ENCODE measurements at regions not wholly inside any gene's neighbourhood (a gene's known extent, or its start where the extent isn't known, plus 50 kb on each side); places are given as distances from the start of the nearest gene placed in this dataset.

DNA sequence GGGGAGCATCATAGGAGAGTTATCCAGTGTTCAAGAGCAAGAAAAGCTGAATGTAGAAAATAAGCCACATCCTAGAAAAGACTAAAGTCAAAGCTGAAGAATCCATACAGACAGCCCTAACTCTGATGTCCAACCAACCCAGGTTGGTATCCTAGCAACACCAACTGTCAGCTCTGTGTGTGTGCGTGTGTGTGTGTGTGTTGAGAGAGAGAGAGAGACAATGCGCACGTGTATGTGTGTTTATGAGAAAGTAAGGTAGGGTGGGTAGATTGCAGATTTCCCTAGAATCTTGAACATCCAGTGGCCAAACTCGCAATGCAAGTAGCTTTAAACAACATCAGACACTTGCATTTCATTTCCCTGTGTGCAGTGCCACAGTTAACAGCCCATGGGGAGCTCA is 274.9 kb downstream of the FAM181B start:
- TF ChIP-seq, protein P1, sequence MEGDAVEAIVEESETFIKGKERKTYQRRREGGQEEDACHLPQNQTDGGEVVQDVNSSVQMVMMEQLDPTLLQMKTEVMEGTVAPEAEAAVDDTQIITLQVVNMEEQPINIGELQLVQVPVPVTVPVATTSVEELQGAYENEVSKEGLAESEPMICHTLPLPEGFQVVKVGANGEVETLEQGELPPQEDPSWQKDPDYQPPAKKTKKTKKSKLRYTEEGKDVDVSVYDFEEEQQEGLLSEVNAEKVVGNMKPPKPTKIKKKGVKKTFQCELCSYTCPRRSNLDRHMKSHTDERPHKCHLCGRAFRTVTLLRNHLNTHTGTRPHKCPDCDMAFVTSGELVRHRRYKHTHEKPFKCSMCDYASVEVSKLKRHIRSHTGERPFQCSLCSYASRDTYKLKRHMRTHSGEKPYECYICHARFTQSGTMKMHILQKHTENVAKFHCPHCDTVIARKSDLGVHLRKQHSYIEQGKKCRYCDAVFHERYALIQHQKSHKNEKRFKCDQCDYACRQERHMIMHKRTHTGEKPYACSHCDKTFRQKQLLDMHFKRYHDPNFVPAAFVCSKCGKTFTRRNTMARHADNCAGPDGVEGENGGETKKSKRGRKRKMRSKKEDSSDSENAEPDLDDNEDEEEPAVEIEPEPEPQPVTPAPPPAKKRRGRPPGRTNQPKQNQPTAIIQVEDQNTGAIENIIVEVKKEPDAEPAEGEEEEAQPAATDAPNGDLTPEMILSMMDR (IDR thresholded peaks at IDR 0.05; ENCODE audit: insufficient read depth, low read length), result no peak
- TF ChIP-seq POLR2AphosphoS5 (IDR thresholded peaks at IDR 0.05; ENCODE audit: low read depth), result no peak
- no peak for TF ChIP-seq GABPA (IDR thresholded peaks at IDR 0.05; ENCODE audit: low read depth)
- TF ChIP-seq, protein P2, sequence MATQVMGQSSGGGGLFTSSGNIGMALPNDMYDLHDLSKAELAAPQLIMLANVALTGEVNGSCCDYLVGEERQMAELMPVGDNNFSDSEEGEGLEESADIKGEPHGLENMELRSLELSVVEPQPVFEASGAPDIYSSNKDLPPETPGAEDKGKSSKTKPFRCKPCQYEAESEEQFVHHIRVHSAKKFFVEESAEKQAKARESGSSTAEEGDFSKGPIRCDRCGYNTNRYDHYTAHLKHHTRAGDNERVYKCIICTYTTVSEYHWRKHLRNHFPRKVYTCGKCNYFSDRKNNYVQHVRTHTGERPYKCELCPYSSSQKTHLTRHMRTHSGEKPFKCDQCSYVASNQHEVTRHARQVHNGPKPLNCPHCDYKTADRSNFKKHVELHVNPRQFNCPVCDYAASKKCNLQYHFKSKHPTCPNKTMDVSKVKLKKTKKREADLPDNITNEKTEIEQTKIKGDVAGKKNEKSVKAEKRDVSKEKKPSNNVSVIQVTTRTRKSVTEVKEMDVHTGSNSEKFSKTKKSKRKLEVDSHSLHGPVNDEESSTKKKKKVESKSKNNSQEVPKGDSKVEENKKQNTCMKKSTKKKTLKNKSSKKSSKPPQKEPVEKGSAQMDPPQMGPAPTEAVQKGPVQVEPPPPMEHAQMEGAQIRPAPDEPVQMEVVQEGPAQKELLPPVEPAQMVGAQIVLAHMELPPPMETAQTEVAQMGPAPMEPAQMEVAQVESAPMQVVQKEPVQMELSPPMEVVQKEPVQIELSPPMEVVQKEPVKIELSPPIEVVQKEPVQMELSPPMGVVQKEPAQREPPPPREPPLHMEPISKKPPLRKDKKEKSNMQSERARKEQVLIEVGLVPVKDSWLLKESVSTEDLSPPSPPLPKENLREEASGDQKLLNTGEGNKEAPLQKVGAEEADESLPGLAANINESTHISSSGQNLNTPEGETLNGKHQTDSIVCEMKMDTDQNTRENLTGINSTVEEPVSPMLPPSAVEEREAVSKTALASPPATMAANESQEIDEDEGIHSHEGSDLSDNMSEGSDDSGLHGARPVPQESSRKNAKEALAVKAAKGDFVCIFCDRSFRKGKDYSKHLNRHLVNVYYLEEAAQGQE (IDR thresholded peaks at IDR 0.05; ENCODE audit: insufficient replicate concordance, low read depth), result no peak
- no peak for TF ChIP-seq SPI1 (IDR thresholded peaks at IDR 0.05; ENCODE audit: borderline replicate concordance, low read depth)

Data from HL-60 (cell line).